GM12865 (cell line): ENCODE measurements at regions not wholly inside any gene's neighbourhood (a gene's known extent, or its start where the extent isn't known, plus 50 kb on each side); places are given as distances from the start of the nearest gene placed in this dataset.

Experiments
- DNase-seq: peaks from one replicate; pipeline ENCODE4 v3.0.0; 2010; ENCODE audit warnings: low read depth
- H3K4me3 ChIP-seq: 2 replicates; pipeline ENCODE4 v1.5.1; 2011; ENCODE audit warnings: mild to moderate bottlenecking, low read depth, low read length, control low read depth
- CTCF ChIP-seq: IDR thresholded peaks from 2 replicates; pipeline ENCODE4 v1.5.1; 2011; ENCODE audit warnings: low read length, control low read depth, low read depth, inconsistent platforms; ENCODE audit not compliant: insufficient read depth; ENCODE audit errors: missing control alignments

- no peak overlapping the region for H3K4me3 ChIP-seq
- TF ChIP-seq CTCF = no peak
These were observed 70.1 kb upstream of the PTGFR start for GRCh38 chr1:78420688-78421087.

GRCh38 chr1:78424720-78425119 is 66.1 kb upstream of the PTGFR start:
- TF ChIP-seq CTCF = no peak
- no peak for DNase-seq
- no peak overlapping the region for H3K4me3 ChIP-seq

More at GRCh38 chr1:78420688-78421087, 70.1 kb upstream of the PTGFR start:
- no peak for DNase-seq

GRCh38 chr1:78426408-78426807 is 64.4 kb upstream of the PTGFR start:
- no peak for DNase-seq
- H3K4me3 ChIP-seq = no peak overlapping the region
- no peak for TF ChIP-seq CTCF

GRCh38 chr1:78427506-78427905 is 63.3 kb upstream of the PTGFR start:
- no peak overlapping the region for H3K4me3 ChIP-seq
- DNase-seq = no peak
- TF ChIP-seq CTCF = no peak

GRCh38 chr1:78432016-78432415 is 58.8 kb upstream of the PTGFR start:
- no peak for DNase-seq
- TF ChIP-seq CTCF = no peak
- no peak overlapping the region for H3K4me3 ChIP-seq

- no peak overlapping the region for H3K4me3 ChIP-seq
- no peak for DNase-seq
- TF ChIP-seq CTCF = no peak
These were observed 56.4 kb upstream of the PTGFR start for GRCh38 chr1:78434351-78434750.

GRCh38 chr1:78436961-78437360 is 53.8 kb upstream of the PTGFR start:
- TF ChIP-seq CTCF = no peak
- no peak for DNase-seq
- H3K4me3 ChIP-seq = no peak overlapping the region
